Muscle of arm (tissue), 1 donor: ENCODE measurements at regions not wholly inside any gene's neighbourhood (a gene's known extent, or its start where the extent isn't known, plus 50 kb on each side); places are given as distances from the start of the nearest gene placed in this dataset.
"Not testable (repeated sequence)": the region's sequence is repeated elsewhere in the genome, so short reads cannot be mapped to it uniquely, and the experiment has no call there.

Source experiments
- DNase-seq: peaks from one replicate; pipeline ENCODE4 v3.0.0-alpha.2; 2013

DNA sequence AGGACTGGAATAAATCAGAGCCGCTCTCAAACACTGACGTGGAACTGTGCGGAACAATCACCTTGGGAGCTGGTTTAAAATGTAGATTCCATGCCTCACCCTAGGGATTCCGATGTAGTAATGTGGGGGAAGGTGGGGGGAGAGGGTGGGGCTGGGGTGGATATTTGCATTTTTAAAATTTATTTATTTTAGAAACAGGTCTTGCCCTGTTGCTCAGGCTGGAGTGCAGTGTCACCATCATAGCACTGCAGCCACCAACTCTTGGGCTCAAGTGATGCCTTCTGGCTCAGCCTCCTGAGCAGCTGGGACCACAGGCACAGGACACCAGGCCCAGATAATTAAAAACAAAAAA lies 101.9 kb upstream of the SEC22B start:
- not testable (repeated sequence) for DNase-seq

DNA sequence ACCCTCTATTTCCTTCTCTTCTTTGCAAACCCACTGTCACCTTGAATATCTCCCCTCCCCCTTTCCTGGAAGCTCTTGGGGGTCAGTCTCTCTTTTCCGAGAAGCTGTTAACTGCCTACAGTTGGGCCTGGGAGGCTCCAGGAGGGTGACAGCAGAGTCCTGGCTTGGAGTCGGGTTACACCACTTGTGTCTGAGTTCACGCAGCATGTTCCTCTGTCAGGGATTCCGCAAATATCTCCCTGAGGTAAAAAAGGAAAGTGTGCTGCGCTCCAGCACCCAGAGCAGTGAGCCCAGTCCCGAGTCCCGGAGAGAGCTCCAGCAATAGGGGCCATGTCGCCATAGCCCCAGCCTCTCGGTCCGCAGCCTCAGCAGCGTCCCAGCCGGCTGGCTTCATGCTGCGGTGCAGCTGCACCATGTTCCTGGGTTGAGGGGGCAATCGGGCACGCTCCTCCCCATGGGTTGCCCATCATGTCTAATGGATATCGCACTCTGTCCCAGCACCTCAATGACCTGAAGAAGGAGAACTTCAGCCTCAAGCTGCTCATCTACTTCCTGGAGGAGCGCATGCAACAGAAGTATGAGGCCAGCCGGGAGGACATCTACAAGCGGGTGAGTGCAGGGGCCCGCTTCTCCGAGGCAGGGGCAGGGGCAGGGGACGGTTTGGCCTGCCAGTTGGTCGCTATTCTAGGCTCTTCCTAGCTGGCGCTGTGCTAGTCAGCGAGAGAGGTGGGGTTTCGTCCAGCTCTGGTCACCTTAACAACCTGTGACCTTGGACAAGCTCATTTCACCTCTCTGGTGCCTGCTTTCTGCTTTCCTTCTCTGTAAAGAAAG lies 101.3 kb upstream of the SEC22B start:
- DNase-seq, result not testable (repeated sequence)

DNA sequence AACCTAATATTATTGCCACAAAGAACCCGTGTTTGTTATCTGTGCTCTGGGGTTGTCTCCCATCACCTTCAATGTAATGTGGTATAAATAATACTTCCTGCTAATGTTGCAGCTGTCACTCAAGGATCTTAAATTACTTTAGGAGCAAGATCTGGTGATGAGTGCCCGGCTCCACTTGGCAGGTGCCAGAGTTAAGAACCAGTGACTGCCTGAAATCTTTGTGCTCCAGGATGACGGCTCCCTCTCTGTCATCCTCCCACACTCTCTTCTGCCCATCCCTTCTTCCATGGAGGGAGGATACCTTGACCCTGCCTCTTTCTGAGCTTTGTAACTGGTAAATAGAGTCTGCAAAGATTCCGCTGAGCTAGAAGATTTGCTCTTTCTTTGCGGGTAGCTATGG lies 100.4 kb upstream of the SEC22B start:
- DNase-seq, result not testable (repeated sequence)

DNA sequence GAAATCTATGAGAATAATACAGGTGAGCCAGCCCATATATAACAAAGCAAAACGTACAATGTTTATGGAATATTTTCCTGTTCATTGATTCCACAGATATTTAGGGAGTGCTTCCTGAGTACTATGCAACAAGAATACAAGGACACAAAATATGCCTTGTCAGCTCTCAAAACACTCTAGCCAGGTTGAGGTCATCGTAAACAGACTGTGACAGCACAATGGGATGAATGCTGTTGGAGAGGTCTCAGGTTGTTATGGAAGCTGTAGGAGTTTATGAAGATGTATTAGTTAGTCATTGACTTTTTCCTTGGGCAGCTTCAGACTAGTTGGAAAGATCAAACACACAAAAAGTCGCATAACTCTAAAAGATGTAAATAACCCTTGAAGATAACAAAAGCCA lies 98.1 kb upstream of the SEC22B start:
- not testable (repeated sequence) for DNase-seq

DNA sequence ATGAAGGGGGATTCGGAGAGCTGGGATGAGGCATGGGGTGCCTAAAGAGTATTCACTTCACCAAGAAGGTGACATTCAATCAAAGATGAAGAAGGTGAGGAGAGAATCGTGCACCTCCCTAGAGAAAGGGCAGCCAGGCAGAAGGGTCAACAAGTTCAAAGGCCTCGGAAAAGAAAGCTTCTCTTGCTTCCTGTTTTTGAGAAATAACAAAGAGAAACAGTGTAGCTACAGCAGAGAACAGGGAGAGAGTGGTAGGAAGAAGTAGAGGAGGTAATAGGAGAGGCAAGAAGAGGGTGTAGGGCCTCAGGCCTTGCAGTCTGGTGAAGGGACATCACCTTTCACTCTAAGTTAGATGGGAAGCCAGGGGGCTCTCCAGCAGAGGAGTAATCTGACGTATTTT lies 97.0 kb upstream of the SEC22B start:
- not testable (repeated sequence) for DNase-seq

DNA sequence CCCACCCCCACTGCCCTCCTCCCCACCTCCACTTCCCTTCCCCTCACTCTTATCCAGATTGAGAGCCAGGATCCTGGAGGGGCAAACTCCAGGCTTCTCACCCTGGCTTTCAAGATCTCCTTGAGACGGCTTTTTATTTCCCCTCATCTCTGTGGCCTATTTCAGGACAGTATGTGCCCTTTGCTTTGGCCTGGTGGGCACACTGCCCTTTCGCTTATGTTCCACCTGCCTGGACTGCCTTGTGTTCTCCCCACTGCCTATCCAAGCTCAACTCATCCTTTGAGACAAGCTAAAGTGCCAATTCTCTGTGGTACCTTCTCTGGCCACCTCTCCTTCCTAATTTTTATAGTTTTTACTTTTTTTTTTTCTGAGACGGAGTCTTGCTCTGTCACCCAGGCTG lies 95.9 kb upstream of the SEC22B start:
- DNase-seq, result not testable (repeated sequence)

DNA sequence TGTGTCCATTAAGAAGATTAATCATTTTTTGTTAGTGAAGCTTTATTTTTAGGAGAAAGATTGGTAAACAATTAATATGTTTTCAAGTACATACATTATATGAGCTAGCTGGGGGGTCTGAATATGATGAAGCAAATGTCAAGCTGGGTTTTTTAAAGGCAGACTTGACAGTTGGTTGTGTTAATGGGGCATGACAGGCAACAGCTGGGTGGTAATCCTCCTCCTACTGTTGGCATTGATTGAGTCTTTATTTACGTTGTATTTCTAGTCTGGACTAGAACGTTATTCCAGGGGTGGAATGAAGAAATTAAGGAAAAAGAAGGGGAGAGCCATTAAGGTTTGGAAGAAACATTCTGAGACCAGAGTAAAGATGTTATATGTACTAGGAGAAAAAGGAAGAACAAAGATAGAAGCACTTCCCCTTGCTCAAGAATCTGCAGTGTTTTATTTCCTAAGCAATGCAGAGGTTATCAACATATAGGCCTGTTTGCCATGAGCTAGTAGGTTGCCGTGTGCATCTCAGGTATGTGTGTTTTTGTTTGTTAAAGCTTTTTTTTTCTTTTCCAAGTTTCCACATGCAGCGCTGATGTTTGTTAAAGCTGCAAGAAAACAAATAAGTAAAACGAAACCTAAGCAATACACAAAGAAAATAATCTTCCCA lies 95.4 kb upstream of the SEC22B start:
- DNase-seq, result not testable (repeated sequence)

DNA sequence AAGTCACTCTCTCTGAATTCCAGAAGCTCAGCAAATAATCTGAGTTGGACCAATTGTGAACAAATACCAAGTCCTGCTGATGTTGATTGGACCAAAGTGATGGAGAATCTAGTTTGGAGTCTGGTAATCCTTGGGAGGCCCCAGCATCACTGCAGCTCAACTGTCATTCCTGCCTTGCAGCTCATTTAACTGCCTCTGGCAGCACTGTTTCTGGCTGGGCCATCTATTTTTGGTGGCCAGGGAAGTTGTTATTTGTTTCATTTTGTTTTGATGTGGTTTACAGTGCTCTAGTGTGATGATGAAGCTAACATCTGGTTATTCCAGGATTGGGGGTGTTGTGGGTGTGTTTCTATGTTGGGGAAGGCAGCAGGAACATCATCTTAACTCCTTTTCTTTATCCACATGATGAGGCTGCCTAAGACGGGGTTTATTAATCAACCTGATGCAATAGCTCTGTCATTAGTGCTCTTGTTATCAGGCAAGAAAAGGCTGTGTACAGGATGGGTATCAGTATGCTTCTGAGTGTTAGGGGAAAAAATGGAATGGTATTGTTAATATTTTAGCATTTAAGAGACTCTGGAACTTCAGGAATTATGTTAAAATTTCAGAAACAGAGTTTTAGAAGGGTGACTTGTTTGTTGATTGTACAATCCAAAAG lies 91.7 kb upstream of the SEC22B start:
- DNase-seq, result not testable (repeated sequence)

DNA sequence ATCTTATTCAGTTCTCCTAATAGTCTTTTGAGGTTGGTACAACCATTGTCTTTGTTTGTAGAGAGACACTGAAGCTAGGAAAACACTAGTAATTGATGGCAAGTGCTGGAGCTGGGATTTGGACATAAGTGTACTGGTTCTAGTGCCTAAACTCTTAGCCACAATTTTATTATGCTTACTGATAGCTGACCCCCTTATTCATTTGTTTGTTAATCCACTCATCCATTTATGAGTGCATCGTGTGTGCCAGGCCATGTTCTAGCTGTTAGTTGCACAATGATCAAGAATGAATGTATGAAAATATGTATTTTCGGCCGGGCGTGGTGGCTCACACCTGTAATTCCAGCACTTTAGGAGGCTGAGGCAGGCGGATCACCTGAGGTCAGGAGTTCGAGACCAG lies 88.2 kb upstream of the SEC22B start:
- not testable (repeated sequence) for DNase-seq

DNA sequence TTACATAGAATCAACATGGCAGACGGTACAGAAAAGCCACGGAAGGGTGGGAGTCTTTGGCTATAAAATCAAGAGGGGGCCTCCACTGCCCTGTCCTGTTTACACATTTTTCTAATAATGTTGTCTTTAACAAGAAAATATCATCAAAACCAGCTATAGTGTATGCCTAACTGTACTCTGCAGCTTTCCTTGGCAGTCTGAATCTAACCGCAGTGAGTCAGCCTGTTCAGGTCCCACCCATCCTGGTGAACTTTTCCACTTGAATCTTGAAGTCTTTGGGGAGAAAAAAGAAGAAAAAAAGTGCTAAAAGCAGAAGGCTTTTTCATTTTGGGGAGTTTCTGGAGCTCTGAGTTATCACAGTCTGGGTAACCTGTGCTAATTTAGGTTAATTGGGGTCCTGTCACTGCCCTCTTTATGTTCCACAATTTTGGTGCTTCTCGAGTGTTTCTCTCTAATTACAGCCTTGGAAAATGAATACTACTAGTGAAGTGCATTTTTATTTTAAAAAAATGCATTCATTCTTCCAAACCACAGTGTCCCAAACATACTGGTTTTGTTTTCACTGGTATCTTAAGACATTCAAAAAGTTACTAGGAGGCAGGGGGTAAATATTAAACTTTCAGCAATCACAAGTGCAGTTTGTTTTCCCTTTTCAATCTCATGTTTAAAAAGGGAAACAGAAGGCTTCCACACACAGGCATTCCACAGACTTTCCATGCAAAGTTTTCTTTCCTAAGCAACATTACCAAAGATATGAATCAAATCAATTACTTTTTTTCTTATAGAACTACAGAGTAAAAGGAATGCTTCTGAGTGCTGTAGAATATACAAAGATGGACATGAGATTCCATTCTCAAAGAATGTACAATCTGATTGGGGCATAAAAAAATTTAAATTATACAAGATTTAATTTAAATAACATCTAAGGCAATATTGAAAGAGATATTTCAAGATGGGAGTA lies 86.8 kb upstream of the SEC22B start:
- not testable (repeated sequence) for DNase-seq

DNA sequence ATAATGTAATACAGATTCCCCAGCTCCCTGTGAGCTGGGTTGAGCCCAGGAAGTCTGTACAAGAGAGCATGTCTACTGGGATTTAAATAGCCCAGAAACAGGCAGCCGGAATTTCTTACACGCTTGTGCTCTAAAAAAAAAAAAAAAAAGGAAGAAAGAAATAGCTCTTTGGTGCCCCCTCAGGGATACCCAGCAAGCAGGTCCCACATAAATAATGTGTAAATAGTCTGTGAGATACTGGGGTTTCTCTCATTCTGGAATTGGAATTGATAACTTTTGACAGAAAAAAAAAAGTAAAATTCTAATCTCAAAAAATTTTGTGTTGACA lies 81.4 kb upstream of the SEC22B start:
- not testable (repeated sequence) for DNase-seq

DNA sequence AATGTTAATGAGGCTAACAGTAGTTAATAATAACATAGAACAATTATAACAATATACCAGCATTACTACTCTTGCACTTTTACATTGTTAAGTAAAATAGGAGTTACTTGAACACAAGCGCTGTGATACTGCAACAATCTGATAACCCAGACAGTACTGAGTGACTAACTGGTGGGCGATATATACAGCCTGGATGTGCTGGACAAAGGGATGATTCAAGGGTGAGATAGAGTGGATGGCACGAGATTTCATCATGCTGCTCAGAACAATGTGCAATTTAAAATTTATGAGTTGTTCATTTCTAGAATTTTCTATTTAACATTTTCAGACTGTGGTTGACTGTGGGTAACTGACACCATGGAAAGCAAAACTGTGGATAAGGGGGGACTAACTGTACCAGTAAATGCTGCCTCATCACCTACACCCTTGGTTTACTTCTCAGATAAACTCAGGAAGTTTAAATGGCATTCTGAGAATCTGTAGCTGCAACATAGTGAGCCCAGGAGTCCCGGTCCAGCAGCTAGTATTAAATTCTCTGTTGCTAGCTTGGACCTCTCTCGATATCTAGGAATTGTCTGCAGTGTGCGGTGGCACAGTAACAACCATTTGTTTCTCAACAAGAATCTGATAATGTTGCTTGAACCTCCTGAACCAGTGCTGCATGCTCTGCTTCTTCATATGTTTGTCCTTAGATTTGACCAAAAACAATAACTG lies 80.9 kb upstream of the SEC22B start:
- DNase-seq, result not testable (repeated sequence)

DNA sequence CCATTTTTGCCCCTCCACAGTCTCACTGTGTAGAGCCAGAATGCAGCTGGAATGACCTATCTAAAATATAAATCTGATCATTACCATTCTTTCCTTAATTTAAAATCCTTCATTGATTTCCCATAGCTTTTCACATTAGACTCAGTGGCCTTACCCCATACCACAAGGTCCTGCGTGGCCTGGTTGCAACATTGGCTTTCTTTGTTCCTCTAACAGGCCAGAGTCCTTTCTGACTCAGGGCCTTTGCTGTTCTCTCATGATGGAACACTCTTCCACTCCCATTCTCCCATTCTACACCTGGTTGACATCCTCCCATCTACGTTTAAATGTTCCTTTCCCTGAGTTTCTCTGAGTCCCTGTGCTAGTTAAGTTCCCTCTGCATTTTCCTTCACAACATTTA lies 74.4 kb upstream of the SEC22B start:
- DNase-seq, result not testable (repeated sequence)

DNA sequence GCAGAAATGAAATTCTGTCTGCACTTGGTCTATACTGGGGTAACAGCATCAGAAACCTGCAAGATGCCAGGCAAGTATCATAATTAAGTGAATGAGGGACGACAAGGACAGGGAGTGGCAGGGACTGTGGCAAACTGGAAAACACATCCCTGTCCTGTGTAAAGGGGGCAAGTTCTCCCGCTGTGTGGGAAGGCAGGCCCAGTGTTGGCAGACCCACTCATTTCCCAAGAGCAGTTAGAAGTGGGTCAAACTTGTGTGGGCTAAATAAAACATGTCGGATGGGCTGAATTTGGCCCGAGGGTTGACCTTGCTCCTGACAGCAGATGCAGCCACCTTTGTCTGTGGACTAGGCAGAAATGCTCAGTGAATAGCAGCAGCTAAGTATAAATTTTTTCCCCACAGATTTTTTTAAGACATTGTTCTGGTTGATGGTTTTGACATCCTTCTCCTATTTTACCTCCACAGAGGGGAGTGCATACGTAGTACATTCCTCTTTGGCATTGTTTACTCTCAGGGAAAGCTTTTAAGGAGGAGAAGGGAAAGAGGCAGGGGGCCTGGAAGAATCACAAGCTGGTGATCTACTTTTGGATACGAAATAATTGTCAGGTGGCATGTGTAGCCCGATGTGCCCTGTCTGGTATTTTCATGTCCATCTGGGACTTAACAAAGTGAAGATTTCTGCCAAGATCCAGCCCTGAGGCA lies 72.6 kb upstream of the SEC22B start:
- DNase-seq, result not testable (repeated sequence)

DNA sequence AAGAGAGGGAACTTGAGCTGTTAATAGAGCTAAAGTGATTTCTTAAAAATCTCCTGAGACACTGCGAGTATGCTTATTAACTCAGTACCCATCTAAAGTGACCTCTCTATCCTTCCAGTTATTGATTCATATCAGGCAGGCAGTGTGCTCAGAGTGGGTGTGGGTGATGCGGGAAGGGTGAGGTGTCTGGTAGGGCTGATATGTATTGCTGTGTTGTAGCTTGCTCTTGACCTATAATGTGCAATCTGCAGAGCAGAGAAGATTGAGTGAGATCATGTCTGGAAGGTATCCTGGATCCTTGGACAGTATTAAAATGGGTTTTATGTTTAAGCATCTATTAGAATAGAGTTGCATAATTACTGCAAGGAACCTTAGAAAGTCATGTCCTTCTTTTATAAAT lies 71.9 kb upstream of the SEC22B start:
- not testable (repeated sequence) for DNase-seq

DNA sequence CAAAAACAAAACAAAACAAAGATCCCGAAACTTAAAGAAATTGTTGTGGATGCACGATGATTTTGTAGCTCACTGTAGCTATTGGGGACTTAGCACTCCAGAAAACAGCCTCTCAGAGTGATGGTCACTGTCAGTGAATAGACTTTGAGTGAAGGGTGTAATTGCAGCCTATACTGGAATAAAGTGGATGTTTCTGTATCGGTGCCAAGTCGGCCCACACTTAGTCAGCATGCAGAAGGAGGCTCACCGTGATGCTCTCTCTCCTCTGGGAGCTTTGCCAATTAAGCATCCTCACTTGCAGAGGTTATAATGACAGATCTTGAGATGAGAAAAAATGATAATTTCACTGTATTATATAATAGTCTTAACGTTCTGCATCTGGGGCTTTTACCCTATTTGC lies 67.5 kb upstream of the SEC22B start:
- not testable (repeated sequence) for DNase-seq

DNA sequence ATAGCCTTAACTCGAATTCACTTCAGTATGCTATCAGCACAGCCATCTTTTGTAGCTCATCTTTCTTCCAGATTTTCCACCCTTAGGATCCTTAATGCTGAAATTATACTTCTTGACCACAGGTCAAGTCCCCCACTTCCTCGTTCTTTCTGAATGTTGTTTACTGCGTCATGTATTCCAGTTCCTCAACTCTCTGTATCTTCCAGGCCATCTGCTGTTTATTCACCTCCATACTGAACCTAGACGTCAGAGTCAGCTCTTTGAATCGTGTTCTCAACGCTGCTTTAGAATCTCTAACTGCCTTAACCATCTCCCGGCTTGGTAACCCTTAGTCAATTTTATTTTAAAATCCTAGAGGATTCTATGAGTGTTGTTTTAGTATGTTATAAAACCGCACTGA lies 66.3 kb upstream of the SEC22B start:
- DNase-seq, result not testable (repeated sequence)

DNA sequence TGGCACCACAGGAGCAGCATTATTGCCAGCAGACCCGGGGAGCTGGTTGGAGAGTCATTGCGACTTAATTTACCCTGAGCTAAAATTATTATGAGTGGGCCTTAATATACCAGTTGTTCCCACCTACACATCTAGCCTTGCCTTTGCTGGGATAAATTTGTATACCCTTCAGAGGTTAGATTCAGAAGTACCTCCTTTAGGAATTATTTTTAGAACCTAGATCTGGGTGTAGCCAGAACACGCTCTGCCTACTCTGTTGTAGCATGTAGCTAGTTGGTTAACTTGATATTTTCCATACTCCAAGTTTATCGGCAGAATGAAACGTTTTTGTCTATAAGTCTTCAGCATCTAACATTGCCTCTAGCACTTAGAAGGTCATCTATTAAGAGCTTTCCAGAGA lies 65.5 kb upstream of the SEC22B start:
- DNase-seq, result not testable (repeated sequence)

DNA sequence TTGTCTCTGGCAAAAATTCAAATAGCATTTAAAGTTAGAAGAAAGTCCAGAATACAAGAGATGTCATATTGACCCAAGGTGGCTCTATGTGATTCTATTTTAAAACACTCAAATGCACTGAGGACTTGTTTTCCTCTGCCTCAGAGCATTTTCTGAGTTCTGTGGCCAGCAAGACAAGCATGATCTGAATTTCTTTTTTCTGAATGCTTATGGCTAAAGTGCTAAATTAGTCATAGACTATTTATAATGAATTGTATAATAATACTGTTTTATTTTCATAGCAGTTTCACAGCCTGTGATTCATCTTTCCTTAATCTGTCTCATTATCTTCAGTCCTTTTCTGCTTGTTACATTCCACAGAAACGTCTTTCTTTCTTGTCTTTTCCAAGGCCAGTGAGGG lies 63.9 kb upstream of the SEC22B start:
- not testable (repeated sequence) for DNase-seq

DNA sequence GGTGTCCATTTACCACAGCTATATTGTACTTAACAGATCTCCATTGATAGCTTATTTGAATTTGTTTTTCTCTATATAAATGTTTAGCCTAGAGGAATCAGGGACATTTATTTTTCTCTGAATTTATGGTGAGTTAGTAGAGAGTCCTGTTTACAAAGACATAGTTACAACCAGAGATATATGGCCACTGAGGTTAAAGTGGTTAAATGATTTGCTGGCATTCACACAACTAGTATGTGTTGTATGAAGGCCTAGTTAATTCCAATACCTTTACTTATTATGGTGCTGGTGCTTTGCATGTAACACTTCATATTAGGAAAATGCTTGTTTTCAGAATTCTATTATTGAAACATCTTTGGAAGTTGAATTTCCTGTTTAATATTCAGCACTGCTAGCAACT lies 63.0 kb upstream of the SEC22B start:
- not testable (repeated sequence) for DNase-seq
